ENCODE measurements at regions not wholly inside any gene's neighbourhood (a gene's known extent, or its start where the extent isn't known, plus 50 kb on each side); places are given as distances from the start of the nearest gene placed in this dataset.

GRCh38 chr11:70745451-70745850, 347.1 kb downstream of the CTTN start:
- TF ChIP-seq CTCF (IDR thresholded peaks at IDR 0.05) (no peak), POLR2A (IDR thresholded peaks at IDR 0.05) (no peak)
